ENCODE measurements at regions not wholly inside any gene's neighbourhood (a gene's known extent, or its start where the extent isn't known, plus 50 kb on each side); places are given as distances from the start of the nearest gene placed in this dataset.

DNA sequence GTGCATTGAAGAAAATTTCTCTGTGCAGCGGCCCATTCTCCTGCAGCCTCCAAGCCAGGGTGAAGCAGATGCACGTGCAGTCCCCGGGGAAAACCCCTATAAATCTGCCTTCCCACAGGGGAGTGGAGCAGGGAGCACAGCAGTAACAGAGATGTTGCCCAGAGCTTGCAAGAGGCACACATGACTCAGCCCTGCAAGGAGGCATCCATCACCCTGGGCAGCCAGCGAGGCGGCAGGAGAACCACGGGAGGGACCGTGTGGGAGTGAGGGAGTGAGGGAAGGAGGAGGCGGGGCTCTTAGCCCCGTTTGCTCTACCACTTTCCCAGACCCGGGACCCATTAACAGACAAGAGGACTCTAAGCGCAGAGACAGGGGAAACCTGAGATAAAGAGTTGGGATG, 96.2 kb upstream of the ARAP3 start:
- DNase-seq (ENCODE audit: low spot score): no peak

DNA sequence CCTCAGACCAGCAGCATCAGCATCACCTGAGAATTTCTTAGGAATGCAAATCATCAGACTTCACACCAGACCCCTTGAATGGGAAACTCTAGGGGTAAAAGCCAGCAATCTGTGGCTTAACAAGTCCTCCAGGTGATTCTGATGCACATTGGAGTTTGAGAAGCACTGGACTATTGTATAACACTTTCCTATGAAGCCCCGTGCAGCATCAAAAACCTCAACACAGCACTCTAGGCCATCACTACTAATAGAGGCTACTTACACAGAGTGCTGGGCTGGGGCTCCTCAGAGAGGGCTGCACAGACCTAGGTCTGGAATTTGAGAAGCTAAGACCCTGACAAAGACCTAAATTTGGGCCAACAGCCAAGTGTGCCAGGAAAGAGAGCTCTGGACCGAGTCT, 95.7 kb upstream of the ARAP3 start:
- DNase-seq (ENCODE audit: low spot score): no peak

DNA sequence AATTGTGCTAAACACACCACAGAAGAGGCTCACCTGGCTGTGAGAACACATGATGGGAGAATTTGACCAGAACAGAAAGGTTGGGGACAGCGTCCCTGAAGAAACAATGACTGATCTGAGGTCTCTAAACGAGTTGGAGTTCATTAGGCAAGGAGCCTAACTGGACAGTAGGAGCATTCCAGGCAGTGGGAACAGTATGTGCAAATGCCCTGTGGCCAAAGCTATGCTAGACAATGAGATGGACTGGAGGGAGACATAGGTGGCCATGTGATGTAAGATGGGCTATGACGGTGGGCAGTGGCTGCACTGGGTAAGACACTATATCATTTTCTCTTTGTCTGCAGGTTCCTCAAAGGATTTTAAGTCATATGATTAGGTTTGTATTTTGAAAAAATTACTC, 95.1 kb upstream of the ARAP3 start:
- no peak for DNase-seq (ENCODE audit: low spot score)

DNA sequence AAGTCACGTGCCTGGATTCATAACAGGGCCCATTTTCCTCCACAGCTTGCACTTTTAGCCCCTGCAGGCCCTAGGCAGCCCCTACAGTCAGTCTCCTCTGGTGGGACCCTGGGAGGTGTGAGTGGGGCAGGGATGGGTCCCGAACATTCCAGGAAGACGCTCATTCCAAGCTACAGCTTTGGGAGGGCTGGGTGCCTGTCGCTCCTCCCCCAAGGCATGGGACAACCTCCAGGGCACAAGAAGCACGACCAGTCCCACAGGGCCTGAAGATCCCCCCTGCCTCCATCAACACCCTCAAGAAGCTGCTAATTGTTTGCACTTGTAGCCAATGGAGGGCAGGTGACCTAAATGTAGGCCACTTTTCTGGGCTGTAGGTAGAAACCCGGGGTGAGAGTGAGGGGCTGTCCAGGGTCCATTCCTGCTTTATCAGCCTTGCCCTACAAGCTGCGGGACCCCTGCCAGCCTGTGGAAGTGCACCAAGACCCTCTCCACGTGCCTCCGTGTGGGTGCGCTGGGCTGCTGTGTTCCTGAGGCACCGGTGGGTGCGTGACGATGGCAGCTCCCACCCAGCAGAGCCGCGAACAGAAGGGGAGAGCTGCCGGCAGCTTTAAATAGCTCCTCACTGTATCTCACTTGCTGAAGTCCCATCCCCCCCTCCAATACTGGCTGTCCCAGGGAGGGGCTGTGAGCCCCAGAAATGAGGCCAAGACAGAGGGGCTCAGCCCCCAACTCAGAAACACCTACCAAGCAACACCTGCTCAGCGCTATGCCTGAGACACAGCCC, 91.9 kb upstream of the ARAP3 start:
- DNase-seq (ENCODE audit: low spot score): no peak

DNA sequence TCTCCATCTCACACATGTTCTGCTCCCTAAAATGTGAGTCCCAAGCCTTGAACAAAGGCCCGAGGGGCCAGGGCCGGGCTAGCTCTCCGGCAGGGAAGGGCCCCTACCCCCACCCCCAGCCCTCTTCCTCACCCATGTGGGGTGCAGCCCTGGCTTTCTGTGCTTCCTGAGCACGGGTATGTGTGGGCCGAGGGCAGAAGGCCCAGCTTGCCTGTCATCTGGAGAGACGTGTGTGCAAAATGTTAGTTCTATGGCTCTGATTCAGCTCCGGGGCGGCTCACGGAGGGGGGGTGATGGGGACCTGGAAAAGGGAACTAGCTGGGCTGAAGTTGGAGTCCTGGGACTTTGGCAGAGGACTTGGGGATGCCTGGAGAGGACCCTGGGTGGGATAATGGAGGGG, 90.3 kb upstream of the ARAP3 start:
- DNase-seq (ENCODE audit: low spot score): no peak

DNA sequence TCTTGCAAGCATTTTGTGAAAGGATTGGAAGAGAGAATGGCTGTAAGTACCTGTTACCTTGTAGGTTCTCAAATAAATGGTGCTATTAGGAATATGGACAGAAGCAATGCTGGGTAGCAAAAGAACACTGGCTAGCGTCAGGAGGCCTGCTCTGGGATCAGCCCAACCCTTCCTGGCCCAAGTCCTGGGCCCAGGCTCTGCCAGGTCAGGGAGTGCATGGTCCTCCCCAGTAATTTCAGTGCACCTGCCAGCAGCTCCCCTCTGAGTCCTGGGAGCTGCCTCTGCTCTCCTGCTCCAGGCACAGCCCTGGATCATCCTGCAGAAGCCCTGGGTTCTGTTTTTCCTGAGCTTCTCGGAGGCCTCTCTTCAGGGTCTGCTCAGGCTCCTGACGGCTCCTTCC, 89.5 kb upstream of the ARAP3 start:
- DNase-seq (ENCODE audit: low spot score): no peak

DNA sequence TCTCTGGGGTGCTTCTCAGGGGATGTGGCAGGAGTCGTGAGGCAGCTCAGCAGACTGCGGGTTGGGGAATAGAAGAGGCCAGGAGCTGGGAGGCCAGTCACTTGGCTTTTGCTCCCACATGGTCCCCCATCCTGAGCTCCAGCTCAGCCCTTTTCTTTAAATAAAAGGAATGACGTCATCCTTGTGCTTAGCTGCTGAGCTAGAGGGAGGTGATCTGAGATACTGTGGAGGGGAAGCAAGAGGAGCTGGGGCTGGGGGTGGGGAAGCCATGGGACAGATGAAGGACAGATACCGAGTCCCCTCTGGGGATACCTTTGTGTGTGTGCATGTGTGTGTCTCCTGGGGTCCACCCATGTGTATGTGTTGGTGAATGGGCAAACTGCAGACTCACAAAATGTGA, 89.0 kb upstream of the ARAP3 start:
- DNase-seq (ENCODE audit: low spot score): no peak

DNA sequence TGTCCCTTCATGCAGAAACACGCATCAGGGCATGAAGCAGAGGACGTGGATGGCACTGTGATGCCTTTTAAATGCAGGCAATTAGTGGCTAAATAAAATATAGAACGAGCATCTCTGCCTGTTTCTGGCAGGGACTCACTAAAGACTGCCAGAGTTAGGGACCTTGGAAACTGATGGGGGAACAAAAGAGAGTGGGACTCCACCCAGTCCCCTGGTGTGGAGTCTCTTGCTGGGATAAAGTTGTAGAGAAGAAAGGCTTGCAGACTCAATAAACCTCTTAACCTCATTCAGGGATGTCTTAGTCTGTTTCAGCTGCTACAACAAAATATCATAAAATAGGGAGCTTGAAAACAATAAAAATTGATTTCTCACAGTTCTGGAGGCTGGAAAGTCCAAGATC, 87.6 kb upstream of the ARAP3 start:
- DNase-seq (ENCODE audit: low spot score): no peak

DNA sequence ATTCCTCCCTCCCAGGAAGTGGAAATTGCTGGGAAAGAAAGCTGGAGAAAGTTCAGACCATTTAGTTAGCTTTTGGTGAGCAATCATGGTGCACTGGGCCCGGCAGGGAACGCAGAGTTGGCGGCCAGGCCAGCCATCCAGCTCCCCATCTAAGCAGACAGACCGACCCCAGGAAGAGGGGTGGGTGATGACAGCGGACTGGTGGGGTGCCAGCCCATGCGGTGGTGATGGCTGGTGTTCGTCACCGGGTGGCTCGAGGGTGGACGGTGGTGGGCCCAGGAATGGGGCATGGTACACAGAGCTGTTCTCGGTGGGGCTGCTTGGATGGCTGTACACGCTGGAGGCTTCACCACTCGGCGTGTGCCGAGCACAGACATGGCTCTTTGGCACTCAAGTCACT, 85.6 kb upstream of the ARAP3 start:
- no peak for DNase-seq (ENCODE audit: low spot score)

DNA sequence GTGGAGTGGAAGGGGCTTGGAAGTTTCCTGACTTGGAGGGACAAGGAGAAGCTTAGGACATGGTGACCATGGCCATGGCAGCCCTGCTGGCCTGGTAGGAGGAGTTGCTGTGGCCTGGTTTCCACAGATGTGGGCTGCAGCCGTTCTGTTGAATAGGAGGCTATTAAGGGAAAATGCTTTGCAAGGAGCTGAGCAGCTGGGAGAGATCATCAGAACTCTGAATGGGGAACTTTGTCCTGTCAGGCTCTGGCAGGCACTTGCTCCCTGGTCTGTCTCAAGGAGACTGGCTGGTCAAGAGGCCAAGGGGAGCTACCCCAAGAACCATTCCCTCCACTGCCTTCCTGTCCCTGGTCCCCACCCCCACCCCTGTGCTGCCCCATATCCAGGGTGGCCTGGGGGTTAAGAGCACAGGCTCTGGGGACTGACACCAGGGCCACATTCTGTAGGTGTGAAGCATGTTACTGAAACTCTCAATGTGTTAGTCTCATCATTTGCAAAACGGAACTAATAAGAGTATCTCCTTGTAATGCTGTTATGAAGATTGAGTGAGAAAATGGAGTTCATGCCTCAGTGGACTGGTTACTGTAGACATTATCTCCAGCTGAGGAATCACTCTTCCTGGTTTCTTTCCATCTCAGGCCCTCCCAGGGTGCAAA, 84.0 kb upstream of the ARAP3 start:
- no peak for DNase-seq (ENCODE audit: low spot score)

DNA sequence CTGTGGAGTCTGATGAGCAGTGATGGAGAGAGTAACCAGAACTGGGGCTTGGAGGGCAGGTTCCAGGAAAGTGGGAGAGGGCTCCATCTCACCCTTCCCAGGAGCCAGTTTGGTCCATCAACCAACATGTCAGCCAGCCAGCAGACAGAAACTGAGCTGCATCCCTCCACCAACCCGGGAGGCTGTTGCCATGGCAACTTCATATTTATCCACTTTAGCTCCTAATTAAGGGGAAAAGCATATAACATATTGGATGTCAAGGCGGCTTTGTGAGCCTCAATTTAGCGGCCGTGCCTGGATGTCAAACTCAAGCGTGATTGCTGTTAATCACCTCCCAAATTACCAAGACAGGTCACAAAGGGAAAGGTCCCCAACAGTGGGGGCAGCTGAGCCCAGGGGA, 81.5 kb upstream of the ARAP3 start:
- DNase-seq (ENCODE audit: low spot score): no peak

DNA sequence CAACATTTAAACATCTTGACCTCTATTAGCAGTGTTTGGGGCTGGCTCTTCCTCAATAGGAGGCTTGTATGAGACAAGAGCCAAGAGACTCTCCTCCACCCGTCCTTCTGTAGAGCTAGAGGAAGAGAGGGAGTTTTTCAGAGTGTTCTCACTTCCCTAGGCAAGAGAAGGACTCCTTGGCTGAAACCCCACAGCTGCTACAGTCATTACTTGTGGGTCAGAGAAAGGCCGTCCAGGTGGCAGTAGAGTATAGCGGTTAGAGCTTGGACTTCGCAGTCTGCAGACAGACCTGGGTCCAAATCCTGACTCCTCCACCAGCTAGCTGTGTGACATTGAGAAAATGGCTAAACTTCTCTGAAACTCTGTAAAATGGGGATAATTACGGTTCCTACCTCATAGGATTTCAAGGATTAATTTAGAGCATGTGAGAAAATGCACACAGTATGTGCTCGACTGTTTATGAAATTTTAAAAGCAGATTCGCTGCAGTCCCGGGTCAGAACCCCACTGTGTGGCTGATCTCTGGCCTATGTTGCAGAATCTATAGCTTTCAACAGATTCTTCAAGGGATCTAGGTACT, 80.8 kb upstream of the ARAP3 start:
- no peak for DNase-seq (ENCODE audit: low spot score)

DNA sequence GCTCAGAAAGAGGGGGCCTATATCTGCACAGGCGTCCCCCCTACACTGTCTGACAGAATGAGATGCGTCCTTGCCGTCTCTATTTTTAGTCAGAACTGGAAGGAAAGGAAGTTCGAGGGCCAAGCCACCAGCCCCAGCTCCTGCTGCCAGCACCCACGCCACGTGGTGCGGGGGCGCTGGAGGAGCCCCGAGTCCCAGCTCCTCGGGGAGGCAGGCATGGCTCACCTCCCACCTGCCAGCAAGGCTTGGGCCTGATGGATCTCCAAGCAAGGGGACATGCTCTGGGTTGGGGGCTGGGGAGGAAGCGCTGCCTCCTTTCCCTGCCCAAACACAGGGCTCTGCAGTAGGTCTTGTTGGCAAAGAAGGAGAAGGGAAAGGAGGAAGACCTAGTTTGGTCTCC, 80.3 kb upstream of the ARAP3 start:
- no peak for DNase-seq (ENCODE audit: low spot score)

DNA sequence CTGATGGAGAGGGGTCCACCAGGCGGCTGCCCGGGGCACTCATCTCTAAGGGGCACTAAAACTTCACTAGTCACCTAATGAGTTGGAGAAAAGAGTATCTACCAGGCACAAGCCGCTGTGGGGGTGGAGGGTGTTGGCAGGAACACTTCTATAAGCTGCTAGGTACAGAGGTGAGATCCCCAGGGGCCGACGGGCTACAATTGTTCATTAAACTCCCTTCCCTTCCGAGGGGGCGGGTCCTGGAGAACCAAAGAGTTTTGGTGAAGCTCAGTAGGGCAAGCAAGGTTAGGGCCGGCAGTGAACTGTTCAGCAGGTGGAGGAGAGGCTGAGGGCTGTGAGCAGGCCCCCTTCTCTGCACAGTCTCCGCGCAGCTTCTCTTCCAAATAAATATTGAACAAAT, 78.7 kb upstream of the ARAP3 start:
- no peak for DNase-seq (ENCODE audit: low spot score)

DNA sequence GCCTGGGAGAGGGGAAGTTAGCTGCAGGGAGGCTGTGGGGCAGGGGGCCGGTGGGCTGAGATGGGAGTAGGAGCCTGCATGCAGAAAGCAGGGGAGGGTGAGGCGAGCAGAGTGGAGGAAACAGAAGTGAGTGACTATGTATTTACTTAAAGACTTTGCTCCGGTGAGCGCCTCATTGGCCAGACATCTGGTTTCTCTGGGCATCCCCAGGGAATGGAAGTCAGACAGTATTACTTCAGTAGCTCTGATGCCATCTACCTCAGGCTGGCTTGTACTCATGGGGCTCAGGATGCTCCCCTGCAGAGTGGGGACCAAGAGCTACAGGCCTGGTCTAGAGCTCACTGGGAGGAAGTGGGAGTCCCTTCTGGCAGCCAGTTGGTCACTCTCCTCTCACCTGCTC, 78.2 kb upstream of the ARAP3 start:
- DNase-seq (ENCODE audit: low spot score): no peak

DNA sequence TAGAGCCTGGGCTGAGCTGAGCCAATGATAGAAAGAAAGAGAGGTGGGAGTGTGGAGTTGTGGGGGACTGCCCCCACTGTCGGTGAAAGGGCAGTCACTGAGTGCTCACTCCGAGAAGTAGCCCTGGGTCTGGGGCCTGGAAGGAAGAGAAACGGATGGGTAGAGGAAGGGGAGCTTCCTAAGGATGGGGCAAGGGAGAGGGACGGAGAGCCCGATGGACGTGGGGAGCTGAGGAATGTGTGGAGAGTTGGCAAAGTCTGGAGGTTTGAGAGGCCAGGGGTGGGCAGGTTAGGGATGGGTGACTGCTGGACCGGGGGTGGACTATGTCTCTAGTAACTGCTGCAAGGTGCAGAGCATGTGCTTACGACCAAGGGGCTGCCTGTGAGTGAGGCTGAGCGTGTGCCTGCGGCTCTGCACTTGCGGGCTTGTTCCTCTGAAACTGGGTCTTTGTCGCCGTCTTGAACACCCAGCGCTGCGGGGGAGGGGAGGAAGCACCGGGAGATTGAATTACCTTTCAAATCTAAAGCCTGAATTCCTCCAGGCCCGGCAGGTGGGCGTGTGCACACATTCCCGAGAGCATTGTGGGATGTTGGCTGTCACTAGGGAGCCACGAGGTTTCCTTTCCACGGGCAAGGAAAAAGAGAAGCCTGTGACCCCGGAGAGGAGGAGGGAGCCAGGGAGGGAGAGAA, 76.4 kb upstream of the ARAP3 start:
- no peak for DNase-seq (ENCODE audit: low spot score)

DNA sequence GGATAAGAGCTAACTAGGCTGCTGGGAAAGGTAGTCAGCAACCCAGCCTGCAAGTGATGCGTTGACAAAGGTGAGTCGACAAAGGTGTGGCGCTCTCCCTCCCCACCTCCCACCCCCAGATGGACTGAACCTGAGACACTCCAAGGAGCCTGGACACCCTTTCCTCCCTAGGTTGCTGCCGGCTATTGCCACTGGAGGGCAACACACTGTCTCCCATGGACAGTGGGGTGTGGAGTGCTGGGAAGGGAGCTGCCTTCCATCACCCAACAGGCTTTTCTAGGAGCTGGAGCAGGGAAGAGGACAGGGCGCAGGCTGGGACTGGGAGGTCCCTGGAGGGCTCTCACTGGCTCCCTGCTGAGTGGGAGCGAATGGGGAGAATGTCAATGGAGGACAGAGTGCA, 75.4 kb upstream of the ARAP3 start:
- DNase-seq (ENCODE audit: low spot score): no peak

DNA sequence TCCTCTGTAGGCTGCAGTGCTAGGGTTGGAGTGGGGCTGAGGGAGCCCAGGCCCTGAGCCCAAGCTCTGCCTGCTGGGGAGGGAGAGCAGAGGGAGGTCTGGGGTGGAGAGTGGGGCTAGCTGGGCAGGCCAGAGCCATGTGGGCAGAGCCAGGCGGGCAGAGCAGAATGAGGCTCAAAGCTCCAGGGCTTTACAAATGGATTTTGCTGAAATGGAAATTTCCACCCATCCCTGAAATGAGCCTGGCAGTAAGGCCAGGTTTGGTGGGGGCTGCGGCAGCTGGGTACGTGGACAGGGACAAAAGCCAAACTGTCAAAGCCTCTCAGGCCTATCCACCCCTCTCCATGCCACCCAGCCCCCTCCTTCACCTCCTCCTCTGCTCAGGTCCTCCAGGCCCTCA, 74.2 kb upstream of the ARAP3 start:
- DNase-seq (ENCODE audit: low spot score): no peak

DNA sequence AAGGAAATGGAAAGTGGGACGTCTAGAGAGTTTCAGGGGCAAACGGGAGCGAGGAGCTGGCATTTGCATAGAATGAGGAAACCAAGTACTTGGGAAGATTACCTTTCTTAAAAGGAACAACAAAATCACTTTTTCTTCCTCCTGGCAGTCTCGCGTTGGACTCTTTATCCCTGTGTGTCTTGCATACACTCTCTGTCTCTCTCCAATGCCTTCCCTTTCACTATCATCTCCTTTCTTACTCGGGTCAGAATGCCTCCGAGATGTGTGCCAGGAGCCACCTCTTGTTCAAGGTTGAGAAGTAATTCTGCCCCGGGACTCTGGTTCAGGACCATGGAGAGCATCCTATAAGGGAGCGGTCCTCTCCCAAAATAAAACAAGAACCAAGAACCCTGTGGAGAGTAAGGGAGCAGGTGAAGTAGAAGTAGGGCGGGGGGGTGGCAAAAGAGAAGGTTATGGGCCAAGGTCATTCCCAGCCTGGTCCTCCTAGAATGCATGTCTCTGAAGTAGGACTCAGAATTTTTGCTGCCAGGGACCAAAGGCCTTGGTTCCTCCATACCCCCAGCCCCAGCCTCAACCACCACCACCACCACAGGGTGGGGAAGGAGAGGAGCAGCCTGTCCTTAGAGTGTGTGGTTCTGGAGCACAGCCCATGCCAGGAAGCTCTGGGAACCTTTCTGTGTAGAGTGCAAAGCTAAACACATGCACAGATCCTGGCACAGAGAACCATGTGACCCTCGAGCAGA, 72.1 kb upstream of the ARAP3 start:
- no peak for DNase-seq (ENCODE audit: low spot score)

DNA sequence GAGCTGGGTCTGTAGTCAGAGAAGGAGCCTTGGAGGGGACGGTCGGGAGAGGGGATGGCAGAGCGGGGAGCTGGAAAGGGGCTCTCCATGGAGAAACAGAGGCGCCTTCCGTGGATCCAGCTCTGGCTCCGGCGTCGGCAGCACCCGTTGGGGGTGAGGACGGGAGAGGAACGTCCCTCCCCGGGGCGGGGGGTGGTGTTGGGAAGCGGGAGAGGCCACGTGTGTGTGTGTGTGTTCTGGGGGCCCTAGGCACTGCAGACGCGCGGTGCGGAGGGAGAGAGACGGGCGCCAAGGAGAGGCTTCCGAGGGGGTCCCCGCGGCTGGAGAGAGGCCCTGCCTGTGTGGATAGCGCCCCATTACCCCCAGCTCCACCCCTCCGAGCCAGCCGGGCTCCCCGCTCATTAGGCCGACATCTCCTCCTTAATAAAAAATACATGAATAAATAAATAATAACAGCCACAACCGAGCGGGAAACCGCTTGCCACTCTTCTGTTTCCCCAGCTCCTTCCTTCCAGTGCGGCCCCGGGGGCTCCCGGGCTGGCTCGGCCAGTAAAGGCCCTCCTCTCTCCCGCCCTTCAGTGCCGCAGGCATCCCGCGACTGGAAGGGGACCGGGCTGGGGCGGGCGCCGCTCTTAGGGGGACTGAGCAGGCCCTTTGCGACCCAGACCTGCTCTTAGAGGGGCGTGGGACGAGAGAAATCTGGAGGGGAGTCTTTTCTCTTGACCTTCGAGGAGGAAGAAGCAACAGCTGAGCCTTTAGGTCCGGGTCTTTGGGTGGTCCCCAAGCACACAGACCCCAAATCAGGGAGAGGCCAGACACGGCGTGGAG, 71.3 kb upstream of the ARAP3 start:
- DNase-seq (ENCODE audit: low spot score): no peak
